ENCODE measurements at regions not wholly inside any gene's neighbourhood (a gene's known extent, or its start where the extent isn't known, plus 50 kb on each side); places are given as distances from the start of the nearest gene placed in this dataset.

GRCh38 chr1:190658907-190659306 lies 181.2 kb upstream of the BRINP3 start:
- TF ChIP-seq EZH2 (IDR thresholded peaks at IDR 0.05): no peak
- no peak for TF ChIP-seq POLR2AphosphoS5 (IDR thresholded peaks at IDR 0.05; ENCODE audit: borderline replicate concordance, low read depth, low read length)
- TF ChIP-seq FOXP2 (optimal IDR thresholded peaks at IDR 0.05; ENCODE audit: control extremely low read depth, extremely low read length, insufficient read depth): no peak
